ENCODE measurements at regions not wholly inside any gene's neighbourhood (a gene's known extent, or its start where the extent isn't known, plus 50 kb on each side); places are given as distances from the start of the nearest gene placed in this dataset.

DNA sequence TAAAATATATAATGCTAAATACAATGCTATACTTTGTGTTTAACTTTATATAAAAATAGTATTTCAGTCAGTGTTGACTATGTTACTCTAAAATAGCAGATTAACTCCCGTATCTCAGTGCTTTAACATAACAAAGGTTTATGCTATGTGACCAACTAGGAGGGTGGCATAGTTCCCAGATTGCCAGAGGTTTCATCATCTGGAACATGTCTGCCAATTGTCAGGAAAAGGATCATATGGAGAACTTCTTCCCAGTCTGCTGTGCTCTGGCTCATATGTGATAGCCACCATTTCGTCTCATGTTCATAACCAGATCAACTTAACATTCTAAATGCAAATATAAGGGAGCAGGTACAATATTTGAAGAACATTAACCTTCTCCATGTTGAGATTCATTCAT, 720.2 kb downstream of the MCTP2 start:
- TF ChIP-seq, protein P1, sequence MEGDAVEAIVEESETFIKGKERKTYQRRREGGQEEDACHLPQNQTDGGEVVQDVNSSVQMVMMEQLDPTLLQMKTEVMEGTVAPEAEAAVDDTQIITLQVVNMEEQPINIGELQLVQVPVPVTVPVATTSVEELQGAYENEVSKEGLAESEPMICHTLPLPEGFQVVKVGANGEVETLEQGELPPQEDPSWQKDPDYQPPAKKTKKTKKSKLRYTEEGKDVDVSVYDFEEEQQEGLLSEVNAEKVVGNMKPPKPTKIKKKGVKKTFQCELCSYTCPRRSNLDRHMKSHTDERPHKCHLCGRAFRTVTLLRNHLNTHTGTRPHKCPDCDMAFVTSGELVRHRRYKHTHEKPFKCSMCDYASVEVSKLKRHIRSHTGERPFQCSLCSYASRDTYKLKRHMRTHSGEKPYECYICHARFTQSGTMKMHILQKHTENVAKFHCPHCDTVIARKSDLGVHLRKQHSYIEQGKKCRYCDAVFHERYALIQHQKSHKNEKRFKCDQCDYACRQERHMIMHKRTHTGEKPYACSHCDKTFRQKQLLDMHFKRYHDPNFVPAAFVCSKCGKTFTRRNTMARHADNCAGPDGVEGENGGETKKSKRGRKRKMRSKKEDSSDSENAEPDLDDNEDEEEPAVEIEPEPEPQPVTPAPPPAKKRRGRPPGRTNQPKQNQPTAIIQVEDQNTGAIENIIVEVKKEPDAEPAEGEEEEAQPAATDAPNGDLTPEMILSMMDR (conservative IDR thresholded peaks at IDR 0.05 in 1 of 2, IDR thresholded peaks at IDR 0.05 in 1 of 2; ENCODE audit: extremely low read depth in 1 of 2, insufficient read depth in 1 of 2, low read depth in 1 of 2, low read length in 2 of 2) = no peak
- no peak for TF ChIP-seq EZH2 (IDR thresholded peaks at IDR 0.05; ENCODE audit: borderline replicate concordance, low read length)
